ENCODE measurements at regions not wholly inside any gene's neighbourhood (a gene's known extent, or its start where the extent isn't known, plus 50 kb on each side); places are given as distances from the start of the nearest gene placed in this dataset.

GRCh38 chr2:111710085-111710484, 173.9 kb downstream of the ANAPC1 start:
- no peak for DNase-seq
- Histone ChIP-seq H2BK120ac (ENCODE audit: insufficient read depth, low read length, poor library complexity) (no peak overlapping the region), H3K4me2 (ENCODE audit: low read length) (no peak overlapping the region), H3K4me3 (ENCODE audit: low read depth, low read length) (no peak overlapping the region), H3K9me3 (ENCODE audit: insufficient read depth, low read depth, low read length) (peaks cover 12% of the 10 kb centered on the region), H3K9ac (ENCODE audit: low read length) (no peak overlapping the region), H2AFZ (ENCODE audit: insufficient read depth, low read length, poor library complexity) (no peak overlapping the region), H3K4ac (ENCODE audit: low read depth, low read length) (no peak overlapping the region), H3K14ac (ENCODE audit: low read length) (no peak overlapping the region), H2AK5ac (ENCODE audit: low read length) (no peak overlapping the region), H3K27ac (ENCODE audit: low read depth, low read length) (no peak overlapping the region), H3K79me1 (ENCODE audit: low read length) (no peaks in the 10 kb centered on the region), H4K12ac (ENCODE audit: low read depth, low read length) (no peak overlapping the region), H2BK5ac (ENCODE audit: low read depth, low read length, poor library complexity) (no peak overlapping the region), H3K18ac (ENCODE audit: low read length) (no peak overlapping the region), H3K36me3 (ENCODE audit: control insufficient read depth in 1 of 2, insufficient read depth in 2 of 2, low read length in 2 of 2) (no peaks in the 10 kb centered on the region), H3K79me2 (ENCODE audit: control insufficient read depth, insufficient read depth, low read length, poor library complexity) (no peaks in the 10 kb centered on the region), H4K8ac (ENCODE audit: low read depth, low read length) (no peak overlapping the region), H3K27me3 (ENCODE audit: insufficient read depth, low read length) (no peaks in the 10 kb centered on the region), H3K23ac (ENCODE audit: low read length) (no peak overlapping the region), H3K4me1 (ENCODE audit: control insufficient read depth in 1 of 2, insufficient read depth in 2 of 2, low read length in 2 of 2) (peaks cover 4 to 8% of the 10 kb centered on the region in 2 experiments), H4K91ac (ENCODE audit: low read depth, low read length) (no peak overlapping the region), H2BK12ac (ENCODE audit: low read length) (no peak overlapping the region)
- WGBS (ENCODE audit: extremely low coverage, insufficient coverage, insufficient read length): no CpG with 5 or more reads among the region's 6 CpGs

GRCh38 chr2:111710613-111711012, 173.4 kb downstream of the ANAPC1 start:
- Histone ChIP-seq H4K91ac (ENCODE audit: low read depth, low read length) (no peak overlapping the region), H3K14ac (ENCODE audit: low read length) (no peak overlapping the region), H3K36me3 (ENCODE audit: control insufficient read depth in 1 of 2, insufficient read depth in 2 of 2, low read length in 2 of 2) (no peaks in the 10 kb centered on the region), H3K9ac (ENCODE audit: low read length) (no peak overlapping the region), H3K4me2 (ENCODE audit: low read length) (no peak overlapping the region), H4K12ac (ENCODE audit: low read depth, low read length) (no peak overlapping the region), H4K8ac (ENCODE audit: low read depth, low read length) (no peak overlapping the region), H3K27ac (ENCODE audit: low read depth, low read length) (no peak overlapping the region), H2BK5ac (ENCODE audit: low read depth, low read length, poor library complexity) (no peak overlapping the region), H3K9me3 (ENCODE audit: insufficient read depth, low read depth, low read length) (peaks cover 12% of the 10 kb centered on the region), H3K18ac (ENCODE audit: low read length) (no peak overlapping the region), H3K4ac (ENCODE audit: low read depth, low read length) (no peak overlapping the region), H3K23ac (ENCODE audit: low read length) (no peak overlapping the region), H3K79me2 (ENCODE audit: control insufficient read depth, insufficient read depth, low read length, poor library complexity) (no peaks in the 10 kb centered on the region), H3K4me3 (ENCODE audit: low read depth, low read length) (no peak overlapping the region), H2BK120ac (ENCODE audit: insufficient read depth, low read length, poor library complexity) (no peak overlapping the region), H2AK5ac (ENCODE audit: low read length) (no peak overlapping the region), H3K27me3 (ENCODE audit: insufficient read depth, low read length) (no peaks in the 10 kb centered on the region), H2BK12ac (ENCODE audit: low read length) (no peak overlapping the region), H2AFZ (ENCODE audit: insufficient read depth, low read length, poor library complexity) (no peak overlapping the region), H3K4me1 (ENCODE audit: control insufficient read depth in 1 of 2, insufficient read depth in 2 of 2, low read length in 2 of 2) (peaks cover 0 to 3% of the 10 kb centered on the region in 2 experiments), H3K79me1 (ENCODE audit: low read length) (no peaks in the 10 kb centered on the region)
- no peak for DNase-seq
- WGBS (ENCODE audit: extremely low coverage, insufficient coverage, insufficient read length): no CpG with 5 or more reads among the region's 4 CpGs

- H3K79me1 ChIP-seq (ENCODE audit: low read length): no peaks in the 10 kb centered on the region
- no peak overlapping the region for H2AK5ac ChIP-seq (ENCODE audit: low read length)
- WGBS (ENCODE audit: extremely low coverage, insufficient coverage, insufficient read length): no CpG with 5 or more reads among the region's 4 CpGs
- H3K23ac ChIP-seq (ENCODE audit: low read length): no peak overlapping the region
- H2AFZ ChIP-seq (ENCODE audit: insufficient read depth, low read length, poor library complexity): no peak overlapping the region
- no peak overlapping the region for H2BK120ac ChIP-seq (ENCODE audit: insufficient read depth, low read length, poor library complexity)
- no peak overlapping the region for H4K91ac ChIP-seq (ENCODE audit: low read depth, low read length)
- H4K12ac ChIP-seq (ENCODE audit: low read depth, low read length): no peak overlapping the region
- H3K4me2 ChIP-seq (ENCODE audit: low read length): no peak overlapping the region
- H3K36me3 ChIP-seq (ENCODE audit: control insufficient read depth in 1 of 2, insufficient read depth in 2 of 2, low read length in 2 of 2): no peaks in the 10 kb centered on the region
- no peak overlapping the region for H4K8ac ChIP-seq (ENCODE audit: low read depth, low read length)
- no peak overlapping the region for H3K27ac ChIP-seq (ENCODE audit: low read depth, low read length)
- H2BK12ac ChIP-seq (ENCODE audit: low read length): no peak overlapping the region
- H3K4ac ChIP-seq (ENCODE audit: low read depth, low read length): no peak overlapping the region
- no peak overlapping the region for H3K18ac ChIP-seq (ENCODE audit: low read length)
- peaks cover 0 to 3% of the 10 kb centered on the region in 2 experiments for H3K4me1 ChIP-seq (ENCODE audit: control insufficient read depth in 1 of 2, insufficient read depth in 2 of 2, low read length in 2 of 2)
- H3K9ac ChIP-seq (ENCODE audit: low read length): no peak overlapping the region
- H3K27me3 ChIP-seq (ENCODE audit: insufficient read depth, low read length): no peaks in the 10 kb centered on the region
- no peaks in the 10 kb centered on the region for H3K79me2 ChIP-seq (ENCODE audit: control insufficient read depth, insufficient read depth, low read length, poor library complexity)
- no peak overlapping the region for H2BK5ac ChIP-seq (ENCODE audit: low read depth, low read length, poor library complexity)
- no peak overlapping the region for H3K4me3 ChIP-seq (ENCODE audit: low read depth, low read length)
- peaks cover 12% of the 10 kb centered on the region for H3K9me3 ChIP-seq (ENCODE audit: insufficient read depth, low read depth, low read length)
- no peak for DNase-seq
- H3K14ac ChIP-seq (ENCODE audit: low read length): no peak overlapping the region
These were observed 172.7 kb downstream of the ANAPC1 start for GRCh38 chr2:111711270-111711669.

- Histone ChIP-seq H4K12ac (ENCODE audit: low read depth, low read length) (no peak overlapping the region), H2AK5ac (ENCODE audit: low read length) (no peak overlapping the region), H2BK120ac (ENCODE audit: insufficient read depth, low read length, poor library complexity) (no peak overlapping the region), H3K4ac (ENCODE audit: low read depth, low read length) (no peak overlapping the region), H4K91ac (ENCODE audit: low read depth, low read length) (no peak overlapping the region), H3K9ac (ENCODE audit: low read length) (no peak overlapping the region), H3K27me3 (ENCODE audit: insufficient read depth, low read length) (no peaks in the 10 kb centered on the region), H3K79me2 (ENCODE audit: control insufficient read depth, insufficient read depth, low read length, poor library complexity) (no peaks in the 10 kb centered on the region), H2BK5ac (ENCODE audit: low read depth, low read length, poor library complexity) (no peak overlapping the region), H3K4me2 (ENCODE audit: low read length) (no peak overlapping the region), H3K36me3 (ENCODE audit: control insufficient read depth in 1 of 2, insufficient read depth in 2 of 2, low read length in 2 of 2) (no peaks in the 10 kb centered on the region), H3K18ac (ENCODE audit: low read length) (no peak overlapping the region), H3K14ac (ENCODE audit: low read length) (no peak overlapping the region), H3K79me1 (ENCODE audit: low read length) (no peaks in the 10 kb centered on the region), H3K4me3 (ENCODE audit: low read depth, low read length) (no peak overlapping the region), H2BK12ac (ENCODE audit: low read length) (no peak overlapping the region), H3K27ac (ENCODE audit: low read depth, low read length) (no peak overlapping the region), H3K4me1 (ENCODE audit: control insufficient read depth in 1 of 2, insufficient read depth in 2 of 2, low read length in 2 of 2) (no peaks in the 10 kb centered on the region), H4K8ac (ENCODE audit: low read depth, low read length) (no peak overlapping the region), H3K9me3 (ENCODE audit: insufficient read depth, low read depth, low read length) (peaks cover 10% of the 10 kb centered on the region), H2AFZ (ENCODE audit: insufficient read depth, low read length, poor library complexity) (no peak overlapping the region), H3K23ac (ENCODE audit: low read length) (no peak overlapping the region)
- no peak for DNase-seq
- no CpG with 5 or more reads among the region's 7 CpGs for WGBS (ENCODE audit: extremely low coverage, insufficient coverage, insufficient read length)
These were observed 171.6 kb downstream of the ANAPC1 start for GRCh38 chr2:111712361-111712760.
